Fibroblast of lung (primary cell): ENCODE measurements at regions not wholly inside any gene's neighbourhood (a gene's known extent, or its start where the extent isn't known, plus 50 kb on each side); places are given as distances from the start of the nearest gene placed in this dataset.

Source experiments
- DNase-seq, 2 donors: peaks; one replicate each; pipeline versions ENCODE4 v3.0.0 to v3.0.0-alpha.2; 2010; ENCODE audit warnings: low read depth in 2 of 2
- H2AFZ ChIP-seq: 2 replicates; pipeline ENCODE4 v1.5.1; 2012; ENCODE audit warnings: low read length, control low read depth, inconsistent platforms
- H3K27ac ChIP-seq: 2 replicates; pipeline ENCODE4 v1.5.1; 2011; ENCODE audit warnings: low read length, control low read depth; ENCODE audit not compliant: insufficient read depth
- H3K27me3 ChIP-seq: 2 replicates; pipeline ENCODE4 v1.5.1; 2011; ENCODE audit warnings: mild to moderate bottlenecking, low read length; ENCODE audit not compliant: control insufficient read depth, insufficient read depth
- H3K36me3 ChIP-seq: 2 replicates; pipeline ENCODE4 v1.5.1; 2011; ENCODE audit warnings: low read length; ENCODE audit not compliant: control insufficient read depth, insufficient read depth
- H3K4me1 ChIP-seq: 2 replicates; pipeline ENCODE4 v1.5.1; 2011; ENCODE audit warnings: low read length; ENCODE audit not compliant: control insufficient read depth, insufficient read depth; ENCODE audit errors: extremely low read depth
- H3K4me2 ChIP-seq: 2 replicates; pipeline ENCODE4 v1.5.1; 2011; ENCODE audit warnings: low read length, control low read depth; ENCODE audit not compliant: insufficient read depth; ENCODE audit errors: extremely low read depth
- H3K4me3 ChIP-seq, 4 experiments: fragments of 200-600 bp in 1 of 4; sonication (generic) in 1 of 4; replicated peaks in 1 of 4; 2 replicates each; pipeline ENCODE4 v1.5.1; 2011 to 2016; ENCODE audit warnings: low read length in 4 of 4, low read depth in 3 of 4, mild to moderate bottlenecking in 3 of 4, control low read depth in 2 of 4, inconsistent platforms in 1 of 4, mixed read lengths in 1 of 4; ENCODE audit not compliant: insufficient read depth in 1 of 4; ENCODE audit errors: control extremely low read depth in 1 of 4
- H3K79me2 ChIP-seq: 2 replicates; pipeline ENCODE4 v1.5.1; 2012; ENCODE audit warnings: mild to moderate bottlenecking, low read length, inconsistent platforms; ENCODE audit not compliant: control insufficient read depth, insufficient read depth
- H3K9ac ChIP-seq: 2 replicates; pipeline ENCODE4 v1.5.1; 2011; ENCODE audit warnings: mild to moderate bottlenecking, low read length, control low read depth; ENCODE audit not compliant: insufficient read depth
- H3K9me3 ChIP-seq: 2 replicates; pipeline ENCODE4 v1.5.1; 2012; ENCODE audit warnings: low read depth, low read length; ENCODE audit not compliant: control insufficient read depth, insufficient read depth
- H4K20me1 ChIP-seq: 2 replicates; pipeline ENCODE4 v1.5.1; 2011; ENCODE audit warnings: low read length; ENCODE audit not compliant: control insufficient read depth, insufficient read depth; ENCODE audit errors: extremely low read depth
- EZH2 ChIP-seq: IDR thresholded peaks from 2 replicates; pipeline ENCODE4 v1.5.1; 2012; ENCODE audit warnings: low read length, control low read depth, mild to moderate bottlenecking; ENCODE audit errors: missing control alignments
- TF ChIP-seq, protein P1 (sequence below), 2 donors: IDR thresholded peaks in 1 of 2; conservative IDR thresholded peaks in 1 of 2; 1 replicate in 1 of 2; 2 replicates in 1 of 2; pipeline ENCODE4 v1.5.1; 2011 to 2012; ENCODE audit warnings: low read length in 2 of 2, control low read depth in 1 of 2, inconsistent platforms in 1 of 2, low read depth in 1 of 2, mild to moderate bottlenecking in 1 of 2

DNA sequence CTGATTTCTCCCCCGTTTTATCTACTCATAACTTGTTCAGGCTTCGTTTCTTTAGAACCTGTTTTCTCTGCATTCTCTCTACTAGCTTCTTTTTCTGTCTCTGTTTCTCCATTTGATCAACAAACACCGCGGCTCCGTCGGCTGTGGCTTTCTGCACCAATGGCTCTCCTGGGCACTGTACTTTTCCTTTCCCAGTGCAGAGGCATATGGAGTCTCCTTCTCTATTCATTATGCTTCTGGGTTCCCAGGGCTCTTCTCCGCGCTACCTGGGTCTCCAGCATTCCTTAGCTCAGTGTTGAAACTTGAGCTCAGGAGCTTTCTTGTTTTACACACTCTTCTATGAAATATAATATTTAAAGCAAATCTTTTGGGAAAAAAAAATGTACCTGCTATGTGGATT is 196.6 kb upstream of the SOX11 start:
- Histone ChIP-seq H3K4me3 (no peak overlapping the region), H3K79me2 (no peaks in the 10 kb centered on the region), H3K4me2 (no peak overlapping the region), H3K36me3 (no peaks in the 10 kb centered on the region), H3K9ac (no peak overlapping the region), H3K27ac (no peak overlapping the region), H3K9me3 (no peaks in the 10 kb centered on the region), H3K27me3 (no peaks in the 10 kb centered on the region), H4K20me1 (no peaks in the 10 kb centered on the region), H3K4me1 (no peaks in the 10 kb centered on the region), H2AFZ (no peak overlapping the region)
- no peak for DNase-seq
- TF ChIP-seq, protein P1, sequence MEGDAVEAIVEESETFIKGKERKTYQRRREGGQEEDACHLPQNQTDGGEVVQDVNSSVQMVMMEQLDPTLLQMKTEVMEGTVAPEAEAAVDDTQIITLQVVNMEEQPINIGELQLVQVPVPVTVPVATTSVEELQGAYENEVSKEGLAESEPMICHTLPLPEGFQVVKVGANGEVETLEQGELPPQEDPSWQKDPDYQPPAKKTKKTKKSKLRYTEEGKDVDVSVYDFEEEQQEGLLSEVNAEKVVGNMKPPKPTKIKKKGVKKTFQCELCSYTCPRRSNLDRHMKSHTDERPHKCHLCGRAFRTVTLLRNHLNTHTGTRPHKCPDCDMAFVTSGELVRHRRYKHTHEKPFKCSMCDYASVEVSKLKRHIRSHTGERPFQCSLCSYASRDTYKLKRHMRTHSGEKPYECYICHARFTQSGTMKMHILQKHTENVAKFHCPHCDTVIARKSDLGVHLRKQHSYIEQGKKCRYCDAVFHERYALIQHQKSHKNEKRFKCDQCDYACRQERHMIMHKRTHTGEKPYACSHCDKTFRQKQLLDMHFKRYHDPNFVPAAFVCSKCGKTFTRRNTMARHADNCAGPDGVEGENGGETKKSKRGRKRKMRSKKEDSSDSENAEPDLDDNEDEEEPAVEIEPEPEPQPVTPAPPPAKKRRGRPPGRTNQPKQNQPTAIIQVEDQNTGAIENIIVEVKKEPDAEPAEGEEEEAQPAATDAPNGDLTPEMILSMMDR (conservative IDR thresholded peaks at IDR 0.05 in 1 of 2, IDR thresholded peaks at IDR 0.05 in 1 of 2; ENCODE audit: low read depth in 1 of 2, low read length in 2 of 2), result no peak
- TF ChIP-seq EZH2, result no peak

DNA sequence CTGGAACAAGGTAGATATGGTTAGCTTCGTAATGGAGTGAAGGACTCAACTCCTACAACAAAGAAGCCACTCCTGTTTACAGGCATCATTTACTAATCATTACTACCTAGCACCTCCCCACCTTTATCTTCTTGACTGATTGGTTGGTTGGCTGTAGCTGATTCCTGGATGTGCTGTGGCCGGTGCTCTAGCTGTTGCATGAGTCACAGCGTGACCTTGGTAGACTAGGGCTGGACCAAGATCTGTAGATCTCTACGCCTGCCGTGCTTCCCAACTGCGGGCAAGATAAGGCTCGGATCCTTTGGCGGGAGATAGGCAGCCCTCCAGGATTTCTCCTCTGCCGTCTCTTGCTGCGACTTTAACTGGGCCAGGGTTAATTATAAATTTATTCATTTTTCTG is 194.3 kb upstream of the SOX11 start:
- Histone ChIP-seq H3K4me3 (no peak overlapping the region), H3K9me3 (no peaks in the 10 kb centered on the region), H3K4me1 (no peaks in the 10 kb centered on the region), H2AFZ (no peak overlapping the region), H3K36me3 (no peaks in the 10 kb centered on the region), H3K4me2 (no peak overlapping the region), H3K9ac (no peak overlapping the region), H3K27me3 (no peaks in the 10 kb centered on the region), H3K79me2 (no peaks in the 10 kb centered on the region), H4K20me1 (no peaks in the 10 kb centered on the region), H3K27ac (no peak overlapping the region)
- no peak for DNase-seq
- TF ChIP-seq EZH2, result no peak

DNA sequence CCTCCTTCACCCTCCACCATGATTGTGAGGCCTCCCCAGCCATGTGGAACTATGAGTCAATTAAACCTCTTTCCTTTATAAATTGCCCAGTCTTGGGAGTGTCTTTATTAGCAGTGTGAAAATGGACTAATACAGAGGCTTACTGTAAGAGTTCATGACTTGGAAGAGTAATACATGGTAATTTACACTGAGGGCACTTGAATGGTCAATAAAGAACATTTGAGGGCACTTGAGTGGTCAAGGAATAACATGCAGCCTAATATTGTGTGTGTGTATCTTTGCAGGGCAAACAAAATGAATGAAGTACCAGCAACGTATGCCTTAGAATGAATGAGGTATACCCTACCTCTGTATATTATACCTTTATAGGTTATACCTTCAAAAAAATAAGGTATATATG is 190.4 kb upstream of the SOX11 start:
- no peaks in the 10 kb centered on the region for H3K9me3 ChIP-seq

DNA sequence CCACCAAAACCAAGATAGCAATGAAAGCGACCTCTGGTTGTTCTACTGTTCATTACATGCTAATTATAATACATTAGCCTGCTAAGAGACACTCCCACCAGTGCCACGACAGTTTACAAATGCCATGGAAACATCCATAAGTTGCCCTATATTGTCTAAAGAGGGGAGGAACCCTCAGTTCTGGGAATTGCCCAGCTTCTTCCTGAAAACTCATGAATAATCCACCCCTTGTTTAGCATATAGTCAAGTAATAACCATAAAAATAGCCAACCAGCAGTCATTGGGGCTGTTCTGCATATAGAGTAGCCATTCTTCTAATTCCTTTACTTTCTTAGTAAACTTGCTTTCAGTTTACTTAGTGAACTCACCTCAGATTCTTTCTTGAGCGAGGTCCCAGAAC is 189.8 kb upstream of the SOX11 start:
- Histone ChIP-seq H3K36me3 (no peaks in the 10 kb centered on the region), H3K79me2 (no peaks in the 10 kb centered on the region), H3K27me3 (no peaks in the 10 kb centered on the region), H3K4me2 (no peak overlapping the region), H3K4me1 (no peaks in the 10 kb centered on the region), H3K9me3 (no peaks in the 10 kb centered on the region), H2AFZ (no peak overlapping the region), H4K20me1 (no peaks in the 10 kb centered on the region), H3K27ac (no peak overlapping the region), H3K9ac (no peak overlapping the region), H3K4me3 (no peak overlapping the region)
- TF ChIP-seq, protein P1 (conservative IDR thresholded peaks at IDR 0.05 in 1 of 2, IDR thresholded peaks at IDR 0.05 in 1 of 2; ENCODE audit: low read depth in 1 of 2, low read length in 2 of 2), result no peak
- TF ChIP-seq EZH2, result no peak
- no peak for DNase-seq

More for the DNA sequence above, 190.4 kb upstream of the SOX11 start:
- no peaks in the 10 kb centered on the region for H3K79me2 ChIP-seq
- no peaks in the 10 kb centered on the region for H3K4me1 ChIP-seq
- no peaks in the 10 kb centered on the region for H3K36me3 ChIP-seq
- TF ChIP-seq EZH2, result no peak
- H3K9ac ChIP-seq, result no peak overlapping the region
- no peaks in the 10 kb centered on the region for H3K27me3 ChIP-seq
- H2AFZ ChIP-seq, result no peak overlapping the region
- H3K4me3 ChIP-seq, result no peak overlapping the region
- H3K27ac ChIP-seq, result no peak overlapping the region
- no peaks in the 10 kb centered on the region for H4K20me1 ChIP-seq
- no peak overlapping the region for H3K4me2 ChIP-seq
- no peak for DNase-seq
